Liver (tissue), 8 donors: ENCODE measurements at regions not wholly inside any gene's neighbourhood (a gene's known extent, or its start where the extent isn't known, plus 50 kb on each side); places are given as distances from the start of the nearest gene placed in this dataset.

Source experiments
- DNase-seq: peaks from one replicate; pipeline ENCODE4 v3.0.0-alpha.2; 2017; ENCODE audit warnings: low spot score
- H3K27ac ChIP-seq, 2 donors: one replicate each; pipeline ENCODE4 v1.7.0; 2013; ENCODE audit warnings: inconsistent platforms in 2 of 2, low read length in 2 of 2, control low read depth in 1 of 2, low read depth in 1 of 2, mild to moderate bottlenecking in 1 of 2
- H3K27me3 ChIP-seq, 4 donors: one replicate each; pipeline versions ENCODE4 v1.6.1 to v1.7.0; 2013; ENCODE audit warnings: low read length in 3 of 4, inconsistent platforms in 1 of 4, mild to moderate bottlenecking in 1 of 4, moderate library complexity in 1 of 4; ENCODE audit not compliant: control insufficient read depth in 4 of 4, insufficient read depth in 4 of 4
- H3K36me3 ChIP-seq, 4 donors: one replicate each; pipeline versions ENCODE4 v1.6.1 to v1.7.0; 2013; ENCODE audit warnings: low read length in 3 of 4, mild to moderate bottlenecking in 3 of 4, low read depth in 1 of 4, moderate library complexity in 1 of 4; ENCODE audit not compliant: control insufficient read depth in 4 of 4, insufficient read depth in 3 of 4
- H3K4me1 ChIP-seq, 4 donors: one replicate each; pipeline versions ENCODE4 v1.6.1 to v1.7.0; 2013; ENCODE audit warnings: low read length in 3 of 4, mild to moderate bottlenecking in 3 of 4, moderate library complexity in 1 of 4; ENCODE audit not compliant: control insufficient read depth in 4 of 4, insufficient read depth in 4 of 4
- H3K4me3 ChIP-seq, 3 donors: one replicate each; pipeline versions ENCODE4 v1.6.1 to v1.7.0; 2013; ENCODE audit warnings: low read length in 3 of 3, control low read depth in 1 of 3, low read depth in 1 of 3, mild to moderate bottlenecking in 1 of 3
- H3K9ac ChIP-seq, 2 donors: one replicate each; pipeline ENCODE4 v1.7.0; 2013; ENCODE audit warnings: low read length in 2 of 2, mild to moderate bottlenecking in 2 of 2, moderate library complexity in 2 of 2, control low read depth in 1 of 2, low read depth in 1 of 2
- H3K9me3 ChIP-seq, 4 donors: one replicate each; pipeline versions ENCODE4 v1.6.1 to v1.7.0; 2013; ENCODE audit warnings: low read length in 3 of 4; ENCODE audit not compliant: control insufficient read depth in 4 of 4
- ATF3 ChIP-seq: IDR thresholded peaks from 2 replicates; pipeline ENCODE4 v1.6.1; 2016; ENCODE audit warnings: antibody characterized with exemption
- EGR1 ChIP-seq, 2 donors: IDR thresholded peaks; 2 replicates each; pipeline ENCODE4 v1.6.1; 2016 to 2018; ENCODE audit warnings: antibody characterized with exemption in 2 of 2, low read depth in 2 of 2
- FOXA1 ChIP-seq: IDR thresholded peaks from 2 replicates; pipeline ENCODE4 v1.6.1; 2016; ENCODE audit warnings: antibody characterized with exemption
- FOXA2 ChIP-seq: IDR thresholded peaks from 2 replicates; pipeline ENCODE4 v1.6.1; 2016; ENCODE audit warnings: antibody characterized with exemption
- GABPA ChIP-seq, 2 donors: IDR thresholded peaks in 1 of 2; conservative IDR thresholded peaks in 1 of 2; 2 replicates each; pipeline ENCODE4 v1.6.1; 2016; ENCODE audit warnings: antibody characterized with exemption in 2 of 2, mild to moderate bottlenecking in 1 of 2, moderate library complexity in 1 of 2
- HNF4A ChIP-seq, 2 donors: conservative IDR thresholded peaks; 2 replicates each; pipeline ENCODE4 v1.6.1; 2016; ENCODE audit warnings: antibody characterized with exemption in 2 of 2, mild to moderate bottlenecking in 2 of 2
- HNF4G ChIP-seq: IDR thresholded peaks from 2 replicates; pipeline ENCODE4 v1.6.1; 2016; ENCODE audit warnings: antibody characterized with exemption
- JUND ChIP-seq, 2 donors: IDR thresholded peaks; 2 replicates each; pipeline ENCODE4 v1.6.1; 2016; ENCODE audit warnings: antibody characterized with exemption in 2 of 2
- NR2F2 ChIP-seq: IDR thresholded peaks from 2 replicates; pipeline ENCODE4 v1.6.1; 2016; ENCODE audit warnings: antibody characterized with exemption
- RAD21 ChIP-seq, 2 donors: IDR thresholded peaks; 2 replicates each; pipeline ENCODE4 v1.6.1; 2016; ENCODE audit warnings: antibody characterized with exemption in 2 of 2, mild to moderate bottlenecking in 2 of 2
- REST ChIP-seq: IDR thresholded peaks from 2 replicates; pipeline ENCODE4 v1.6.1; 2016; ENCODE audit warnings: antibody characterized with exemption, mild to moderate bottlenecking
- RXRA ChIP-seq, 2 donors: IDR thresholded peaks; 2 replicates each; pipeline ENCODE4 v1.6.1; 2017 to 2018; ENCODE audit warnings: antibody characterized with exemption in 2 of 2, mild to moderate bottlenecking in 1 of 2
- SP1 ChIP-seq: IDR thresholded peaks from 2 replicates; pipeline ENCODE4 v1.6.1; 2018; ENCODE audit warnings: antibody characterized with exemption, mild to moderate bottlenecking
- TAF1 ChIP-seq: conservative IDR thresholded peaks from 2 replicates; pipeline ENCODE4 v1.6.1; 2016; ENCODE audit warnings: antibody characterized with exemption, mild to moderate bottlenecking
- YY1 ChIP-seq: IDR thresholded peaks from 2 replicates; pipeline ENCODE4 v1.6.1; 2016; ENCODE audit warnings: antibody characterized with exemption, mild to moderate bottlenecking
- ZBTB33 ChIP-seq: IDR thresholded peaks from 2 replicates; pipeline ENCODE4 v1.6.1; 2016; ENCODE audit warnings: antibody characterized with exemption
- WGBS: extraction: QIAGEN DNeasy Blood & Tissue Kit; methylation state at CpG from one replicate; pipeline ENCODE4 v1.1.7; 2013; 5-methylcytosine and 5-hydroxymethylcytosine counted together
- TF ChIP-seq, protein P1 (sequence below): IDR thresholded peaks from 2 replicates; pipeline ENCODE4 v1.6.1; 2016; ENCODE audit warnings: antibody characterized with exemption
- TF ChIP-seq, protein P2 (sequence below): fragments of 150-350 bp; IDR thresholded peaks from 2 replicates; pipeline ENCODE4 v1.5.1; 2017; ENCODE audit warnings: improper control_type of control experiment, low read depth, low read length; ENCODE audit not compliant: missing input control
- donor health status: healthy.
- donor health status: healthy.
- donor health status: healthy.
- donor health status: healthy.
- donor health status: healthy.

DNA sequence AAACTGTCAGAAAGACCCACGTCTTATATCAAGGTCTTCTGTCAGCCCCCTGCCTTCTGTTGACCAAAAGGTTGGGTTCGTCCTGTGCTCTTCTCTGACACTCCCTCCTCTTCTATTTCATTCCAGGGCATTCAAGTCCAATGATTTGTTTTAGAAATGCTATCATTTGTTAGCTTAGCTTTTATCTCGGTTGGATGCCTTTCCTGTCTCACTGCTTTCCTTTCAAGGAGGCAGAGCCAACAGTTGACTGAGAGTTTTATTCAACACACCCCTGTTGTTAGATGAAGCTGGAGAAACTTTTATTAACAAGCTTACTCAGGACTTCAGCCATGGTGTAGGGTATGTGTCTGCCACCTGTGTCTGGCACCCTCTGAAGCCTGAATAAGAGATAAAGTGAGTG is 112.0 kb upstream of the SLC7A14 start (continued):
- TF ChIP-seq ZBTB33 (no peak), RAD21 (IDR thresholded peaks at IDR 0.05) (no peak), FOXA2 (no peak), GABPA (IDR thresholded peaks at IDR 0.05 in 1 of 2, conservative IDR thresholded peaks at IDR 0.05 in 1 of 2) (no peak), EGR1 (IDR thresholded peaks at IDR 0.05; ENCODE audit: low read depth in 2 of 2) (no peak), SP1 (no peak), HNF4G (no peak)
- TF ChIP-seq, protein P1, sequence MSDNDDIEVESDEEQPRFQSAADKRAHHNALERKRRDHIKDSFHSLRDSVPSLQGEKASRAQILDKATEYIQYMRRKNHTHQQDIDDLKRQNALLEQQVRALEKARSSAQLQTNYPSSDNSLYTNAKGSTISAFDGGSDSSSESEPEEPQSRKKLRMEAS, result no peak

DNA sequence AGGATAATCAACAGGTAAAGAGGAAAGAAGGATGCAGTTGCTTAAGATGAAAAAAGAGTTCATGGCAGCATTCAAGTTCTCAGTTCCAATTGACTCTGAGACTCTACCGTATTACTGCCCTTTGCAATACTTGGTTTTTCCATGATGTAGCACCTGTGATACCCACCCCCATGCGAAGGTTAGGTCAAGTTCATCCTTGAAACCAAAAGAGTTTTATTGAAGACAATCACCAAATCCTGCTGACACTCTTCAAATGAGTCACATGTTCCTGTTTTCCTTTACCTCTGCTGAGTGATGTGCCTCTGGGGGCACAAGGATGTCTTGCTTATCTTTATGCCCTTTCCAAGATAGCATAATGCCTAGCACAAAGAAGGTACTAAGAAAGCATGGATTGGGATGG is 111.3 kb upstream of the SLC7A14 start:
- 92% methylated on average over 2 of the region's 2 CpGs for WGBS
- no peaks in the 10 kb centered on the region for H3K4me1 ChIP-seq
- no peak overlapping the region for H3K4me3 ChIP-seq
- no peaks in the 10 kb centered on the region for H3K9me3 ChIP-seq
- H3K9ac ChIP-seq, result no peak overlapping the region
- DNase-seq, result no peak
- H3K27me3 ChIP-seq, result no peaks in the 10 kb centered on the region
- TF ChIP-seq JUND (IDR thresholded peaks at IDR 0.05), result no peak
- no peak for TF ChIP-seq HNF4A (conservative IDR thresholded peaks at IDR 0.05)
- no peak for TF ChIP-seq NR2F2
- TF ChIP-seq GABPA (IDR thresholded peaks at IDR 0.05 in 1 of 2, conservative IDR thresholded peaks at IDR 0.05 in 1 of 2), result no peak
- TF ChIP-seq, protein P2, sequence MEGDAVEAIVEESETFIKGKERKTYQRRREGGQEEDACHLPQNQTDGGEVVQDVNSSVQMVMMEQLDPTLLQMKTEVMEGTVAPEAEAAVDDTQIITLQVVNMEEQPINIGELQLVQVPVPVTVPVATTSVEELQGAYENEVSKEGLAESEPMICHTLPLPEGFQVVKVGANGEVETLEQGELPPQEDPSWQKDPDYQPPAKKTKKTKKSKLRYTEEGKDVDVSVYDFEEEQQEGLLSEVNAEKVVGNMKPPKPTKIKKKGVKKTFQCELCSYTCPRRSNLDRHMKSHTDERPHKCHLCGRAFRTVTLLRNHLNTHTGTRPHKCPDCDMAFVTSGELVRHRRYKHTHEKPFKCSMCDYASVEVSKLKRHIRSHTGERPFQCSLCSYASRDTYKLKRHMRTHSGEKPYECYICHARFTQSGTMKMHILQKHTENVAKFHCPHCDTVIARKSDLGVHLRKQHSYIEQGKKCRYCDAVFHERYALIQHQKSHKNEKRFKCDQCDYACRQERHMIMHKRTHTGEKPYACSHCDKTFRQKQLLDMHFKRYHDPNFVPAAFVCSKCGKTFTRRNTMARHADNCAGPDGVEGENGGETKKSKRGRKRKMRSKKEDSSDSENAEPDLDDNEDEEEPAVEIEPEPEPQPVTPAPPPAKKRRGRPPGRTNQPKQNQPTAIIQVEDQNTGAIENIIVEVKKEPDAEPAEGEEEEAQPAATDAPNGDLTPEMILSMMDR, result no peak
- TF ChIP-seq YY1, result no peak
- TF ChIP-seq, protein P1, result no peak
- TF ChIP-seq RXRA (IDR thresholded peaks at IDR 0.05), result no peak
- TF ChIP-seq FOXA2, result no peak
- TF ChIP-seq EGR1 (IDR thresholded peaks at IDR 0.05; ENCODE audit: low read depth in 2 of 2), result no peak
- TF ChIP-seq TAF1, result no peak
- no peak for TF ChIP-seq REST
- TF ChIP-seq SP1, result no peak
- no peak for TF ChIP-seq RAD21 (IDR thresholded peaks at IDR 0.05)
- no peak for TF ChIP-seq ATF3
- TF ChIP-seq FOXA1, result no peak
- no peak for TF ChIP-seq ZBTB33
- TF ChIP-seq HNF4G, result no peak
- H3K27ac ChIP-seq, result no peak overlapping the region
- no peaks in the 10 kb centered on the region for H3K36me3 ChIP-seq
